BE2C (cell line): ENCODE measurements at regions not wholly inside any gene's neighbourhood (a gene's known extent, or its start where the extent isn't known, plus 50 kb on each side); places are given as distances from the start of the nearest gene placed in this dataset.

Experiments used
- DNase-seq: peaks from one replicate; pipeline ENCODE4 v3.0.0-alpha.2; 2020
- H3K27me3 ChIP-seq: fragments of 250-450 bp; sonication (Bioruptor Pico); 2 replicates; pipeline ENCODE4 v1.5.1; 2020; ENCODE audit warnings: mild to moderate bottlenecking
- H3K36me3 ChIP-seq: fragments of 250-450 bp; sonication (Bioruptor Pico); 2 replicates; pipeline ENCODE4 v1.5.1; 2020; ENCODE audit warnings: mild to moderate bottlenecking
- H3K4me1 ChIP-seq: fragments of 250-450 bp; sonication (Bioruptor Pico); 2 replicates; pipeline ENCODE4 v1.5.1; 2020
- H3K4me3 ChIP-seq: 2 replicates; pipeline ENCODE4 v1.5.1; 2011; ENCODE audit warnings: low read depth, low read length
- H3K9me3 ChIP-seq: fragments of 250-450 bp; sonication (Bioruptor Pico); 2 replicates; pipeline ENCODE4 v1.5.1; 2020
- CTCF ChIP-seq: IDR thresholded peaks from 2 replicates; pipeline ENCODE4 v1.5.1; 2012; ENCODE audit warnings: mild to moderate bottlenecking, low read depth, low read length

GRCh38 chr13:107574517-107575210 is 640.7 kb downstream of the LIG4 start:
- Histone ChIP-seq H3K4me1 (peaks cover 25% of the 10 kb centered on the region), H3K36me3 (no peaks in the 10 kb centered on the region), H3K4me3 (no peak overlapping the region), H3K27me3 (no peaks in the 10 kb centered on the region), H3K9me3 (no peaks in the 10 kb centered on the region)
- no peak for DNase-seq
- TF ChIP-seq CTCF: no peak

- TF ChIP-seq CTCF: no peak
- DNase-seq: no peak
- Histone ChIP-seq H3K4me3 (no peak overlapping the region), H3K9me3 (no peaks in the 10 kb centered on the region), H3K36me3 (no peaks in the 10 kb centered on the region), H3K27me3 (no peaks in the 10 kb centered on the region), H3K4me1 (peaks cover 25% of the 10 kb centered on the region)
These were observed 642.2 kb downstream of the LIG4 start for GRCh38 chr13:107573184-107573583.

GRCh38 chr13:107572156-107572555 is 643.2 kb downstream of the LIG4 start:
- TF ChIP-seq CTCF: no peak
- Histone ChIP-seq H3K36me3 (no peaks in the 10 kb centered on the region), H3K9me3 (no peaks in the 10 kb centered on the region), H3K4me3 (no peak overlapping the region), H3K27me3 (no peaks in the 10 kb centered on the region), H3K4me1 (peaks cover 25% of the 10 kb centered on the region)
- no peak for DNase-seq

GRCh38 chr13:107568181-107568580 is 647.2 kb downstream of the LIG4 start:
- Histone ChIP-seq H3K36me3 (no peaks in the 10 kb centered on the region), H3K9me3 (no peaks in the 10 kb centered on the region), H3K4me1 (peaks cover 31% of the 10 kb centered on the region), H3K27me3 (no peaks in the 10 kb centered on the region), H3K4me3 (no peak overlapping the region)
- no peak for TF ChIP-seq CTCF
- no peak for DNase-seq

GRCh38 chr13:107563099-107563925 is 652.0 kb downstream of the LIG4 start:
- no peak for DNase-seq
- no peak for TF ChIP-seq CTCF
- Histone ChIP-seq H3K27me3 (no peaks in the 10 kb centered on the region), H3K36me3 (no peaks in the 10 kb centered on the region), H3K9me3 (no peaks in the 10 kb centered on the region), H3K4me1 (peaks cover 51% of the 10 kb centered on the region), H3K4me3 (no peak overlapping the region)

GRCh38 chr13:107562203-107562602 is 653.1 kb downstream of the LIG4 start:
- DNase-seq: peak; percentile 46
- no peaks in the 10 kb centered on the region for H3K27me3 ChIP-seq
- no peak overlapping the region for H3K4me3 ChIP-seq
- peaks cover 51% of the 10 kb centered on the region for H3K4me1 ChIP-seq
- no peaks in the 10 kb centered on the region for H3K9me3 ChIP-seq
- H3K36me3 ChIP-seq: no peaks in the 10 kb centered on the region
- no peak for TF ChIP-seq CTCF
